GM23338 (cell line): ENCODE measurements at regions not wholly inside any gene's neighbourhood (a gene's known extent, or its start where the extent isn't known, plus 50 kb on each side); places are given as distances from the start of the nearest gene placed in this dataset.

Experiments
- CREB1 ChIP-seq: fragments of 250-450 bp; sonication (Bioruptor Pico); IDR thresholded peaks from 2 replicates; pipeline ENCODE4 v1.5.0; 2020; ENCODE audit warnings: low read depth, mild to moderate bottlenecking, moderate library complexity
- ETS1 ChIP-seq: IDR thresholded peaks from 2 replicates; pipeline ENCODE4 v1.6.1; 2016; ENCODE audit warnings: antibody characterized with exemption
- EZH2 ChIP-seq: fragments of 200-600 bp; sonication (generic); IDR thresholded peaks from one replicate; pipeline ENCODE4 v1.8.0; 2017; ENCODE audit warnings: antibody characterized with exemption, mild to moderate bottlenecking, low read depth; ENCODE audit not compliant: unreplicated experiment
- EZH2phosphoT487 ChIP-seq: fragments of 200-600 bp; sonication (generic); IDR thresholded peaks from one replicate; pipeline ENCODE4 v1.8.1; 2018; ENCODE audit warnings: antibody characterized with exemption; ENCODE audit not compliant: unreplicated experiment
- JUNB ChIP-seq: IDR thresholded peaks from one replicate; pipeline ENCODE4 v1.6.1; 2016; ENCODE audit warnings: antibody characterized with exemption; ENCODE audit not compliant: unreplicated experiment
- NANOG ChIP-seq: IDR thresholded peaks from 2 replicates; pipeline ENCODE4 v1.6.1; 2016; ENCODE audit warnings: antibody characterized with exemption, borderline replicate concordance
- POLR2AphosphoS5 ChIP-seq: IDR thresholded peaks from 2 replicates; pipeline ENCODE4 v1.6.1; 2016; ENCODE audit warnings: antibody characterized with exemption, low read depth
- STAT1 ChIP-seq: IDR thresholded peaks from one replicate; pipeline ENCODE4 v1.6.1; 2016; ENCODE audit warnings: antibody characterized with exemption; ENCODE audit not compliant: unreplicated experiment
- ZNF114 ChIP-seq: fragments of 250-450 bp; sonication (Bioruptor Pico); IDR thresholded peaks from 2 replicates; pipeline ENCODE4 v1.5.0; 2020; ENCODE audit warnings: mild to moderate bottlenecking, moderate library complexity
- TF ChIP-seq, protein P1 (sequence below), 2 experiments: fragments of 200-600 bp in 1 of 2; sonication (generic) in 1 of 2; conservative IDR thresholded peaks; 2 replicates each; pipeline versions ENCODE4 v1.5.1 to v1.6.1; 2016 to 2017; ENCODE audit warnings: antibody characterized with exemption in 2 of 2, low read depth in 2 of 2, mild to moderate bottlenecking in 2 of 2, moderate library complexity in 1 of 2
- TF ChIP-seq, protein P2 (sequence below): fragments of 250-450 bp; sonication (Bioruptor Pico); IDR thresholded peaks from 2 replicates; pipeline ENCODE4 v1.5.0; 2020; ENCODE audit warnings: mild to moderate bottlenecking, moderate library complexity
- TF ChIP-seq, protein P3 (sequence below): IDR thresholded peaks from one replicate; pipeline ENCODE4 v1.6.1; 2018; ENCODE audit warnings: antibody characterized with exemption; ENCODE audit not compliant: unreplicated experiment

- TF ChIP-seq, protein P1, sequence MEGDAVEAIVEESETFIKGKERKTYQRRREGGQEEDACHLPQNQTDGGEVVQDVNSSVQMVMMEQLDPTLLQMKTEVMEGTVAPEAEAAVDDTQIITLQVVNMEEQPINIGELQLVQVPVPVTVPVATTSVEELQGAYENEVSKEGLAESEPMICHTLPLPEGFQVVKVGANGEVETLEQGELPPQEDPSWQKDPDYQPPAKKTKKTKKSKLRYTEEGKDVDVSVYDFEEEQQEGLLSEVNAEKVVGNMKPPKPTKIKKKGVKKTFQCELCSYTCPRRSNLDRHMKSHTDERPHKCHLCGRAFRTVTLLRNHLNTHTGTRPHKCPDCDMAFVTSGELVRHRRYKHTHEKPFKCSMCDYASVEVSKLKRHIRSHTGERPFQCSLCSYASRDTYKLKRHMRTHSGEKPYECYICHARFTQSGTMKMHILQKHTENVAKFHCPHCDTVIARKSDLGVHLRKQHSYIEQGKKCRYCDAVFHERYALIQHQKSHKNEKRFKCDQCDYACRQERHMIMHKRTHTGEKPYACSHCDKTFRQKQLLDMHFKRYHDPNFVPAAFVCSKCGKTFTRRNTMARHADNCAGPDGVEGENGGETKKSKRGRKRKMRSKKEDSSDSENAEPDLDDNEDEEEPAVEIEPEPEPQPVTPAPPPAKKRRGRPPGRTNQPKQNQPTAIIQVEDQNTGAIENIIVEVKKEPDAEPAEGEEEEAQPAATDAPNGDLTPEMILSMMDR (conservative IDR thresholded peaks at IDR 0.05; ENCODE audit: low read depth in 2 of 2) = no peak
- no peak for TF ChIP-seq EZH2phosphoT487
- no peak for TF ChIP-seq EZH2
- TF ChIP-seq, protein P2, sequence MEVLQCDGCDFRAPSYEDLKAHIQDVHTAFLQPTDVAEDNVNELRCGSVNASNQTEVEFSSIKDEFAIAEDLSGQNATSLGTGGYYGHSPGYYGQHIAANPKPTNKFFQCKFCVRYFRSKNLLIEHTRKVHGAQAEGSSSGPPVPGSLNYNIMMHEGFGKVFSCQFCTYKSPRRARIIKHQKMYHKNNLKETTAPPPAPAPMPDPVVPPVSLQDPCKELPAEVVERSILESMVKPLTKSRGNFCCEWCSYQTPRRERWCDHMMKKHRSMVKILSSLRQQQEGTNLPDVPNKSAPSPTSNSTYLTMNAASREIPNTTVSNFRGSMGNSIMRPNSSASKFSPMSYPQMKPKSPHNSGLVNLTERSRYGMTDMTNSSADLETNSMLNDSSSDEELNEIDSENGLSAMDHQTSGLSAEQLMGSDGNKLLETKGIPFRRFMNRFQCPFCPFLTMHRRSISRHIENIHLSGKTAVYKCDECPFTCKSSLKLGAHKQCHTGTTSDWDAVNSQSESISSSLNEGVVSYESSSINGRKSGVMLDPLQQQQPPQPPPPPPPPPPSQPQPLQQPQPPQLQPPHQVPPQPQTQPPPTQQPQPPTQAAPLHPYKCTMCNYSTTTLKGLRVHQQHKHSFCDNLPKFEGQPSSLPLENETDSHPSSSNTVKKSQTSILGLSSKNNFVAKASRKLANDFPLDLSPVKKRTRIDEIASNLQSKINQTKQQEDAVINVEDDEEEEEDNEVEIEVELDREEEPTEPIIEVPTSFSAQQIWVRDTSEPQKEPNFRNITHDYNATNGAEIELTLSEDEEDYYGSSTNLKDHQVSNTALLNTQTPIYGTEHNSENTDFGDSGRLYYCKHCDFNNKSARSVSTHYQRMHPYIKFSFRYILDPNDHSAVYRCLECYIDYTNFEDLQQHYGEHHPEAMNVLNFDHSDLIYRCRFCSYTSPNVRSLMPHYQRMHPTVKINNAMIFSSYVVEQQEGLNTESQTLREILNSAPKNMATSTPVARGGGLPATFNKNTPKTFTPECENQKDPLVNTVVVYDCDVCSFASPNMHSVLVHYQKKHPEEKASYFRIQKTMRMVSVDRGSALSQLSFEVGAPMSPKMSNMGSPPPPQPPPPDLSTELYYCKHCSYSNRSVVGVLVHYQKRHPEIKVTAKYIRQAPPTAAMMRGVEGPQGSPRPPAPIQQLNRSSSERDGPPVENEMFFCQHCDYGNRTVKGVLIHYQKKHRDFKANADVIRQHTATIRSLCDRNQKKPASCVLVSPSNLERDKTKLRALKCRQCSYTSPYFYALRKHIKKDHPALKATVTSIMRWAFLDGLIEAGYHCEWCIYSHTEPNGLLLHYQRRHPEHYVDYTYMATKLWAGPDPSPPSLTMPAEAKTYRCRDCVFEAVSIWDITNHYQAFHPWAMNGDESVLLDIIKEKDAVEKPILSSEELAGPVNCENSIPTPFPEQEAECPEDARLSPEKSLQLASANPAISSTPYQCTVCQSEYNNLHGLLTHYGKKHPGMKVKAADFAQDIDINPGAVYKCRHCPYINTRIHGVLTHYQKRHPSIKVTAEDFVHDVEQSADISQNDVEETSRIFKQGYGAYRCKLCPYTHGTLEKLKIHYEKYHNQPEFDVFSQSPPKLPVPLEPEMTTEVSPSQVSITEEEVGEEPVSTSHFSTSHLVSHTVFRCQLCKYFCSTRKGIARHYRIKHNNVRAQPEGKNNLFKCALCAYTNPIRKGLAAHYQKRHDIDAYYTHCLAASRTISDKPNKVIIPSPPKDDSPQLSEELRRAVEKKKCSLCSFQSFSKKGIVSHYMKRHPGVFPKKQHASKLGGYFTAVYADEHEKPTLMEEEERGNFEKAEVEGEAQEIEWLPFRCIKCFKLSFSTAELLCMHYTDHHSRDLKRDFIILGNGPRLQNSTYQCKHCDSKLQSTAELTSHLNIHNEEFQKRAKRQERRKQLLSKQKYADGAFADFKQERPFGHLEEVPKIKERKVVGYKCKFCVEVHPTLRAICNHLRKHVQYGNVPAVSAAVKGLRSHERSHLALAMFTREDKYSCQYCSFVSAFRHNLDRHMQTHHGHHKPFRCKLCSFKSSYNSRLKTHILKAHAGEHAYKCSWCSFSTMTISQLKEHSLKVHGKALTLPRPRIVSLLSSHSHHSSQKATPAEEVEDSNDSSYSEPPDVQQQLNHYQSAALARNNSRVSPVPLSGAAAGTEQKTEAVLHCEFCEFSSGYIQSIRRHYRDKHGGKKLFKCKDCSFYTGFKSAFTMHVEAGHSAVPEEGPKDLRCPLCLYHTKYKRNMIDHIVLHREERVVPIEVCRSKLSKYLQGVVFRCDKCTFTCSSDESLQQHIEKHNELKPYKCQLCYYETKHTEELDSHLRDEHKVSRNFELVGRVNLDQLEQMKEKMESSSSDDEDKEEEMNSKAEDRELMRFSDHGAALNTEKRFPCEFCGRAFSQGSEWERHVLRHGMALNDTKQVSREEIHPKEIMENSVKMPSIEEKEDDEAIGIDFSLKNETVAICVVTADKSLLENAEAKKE (CRISPR knock-in tag) = no peak
- TF ChIP-seq, protein P3, sequence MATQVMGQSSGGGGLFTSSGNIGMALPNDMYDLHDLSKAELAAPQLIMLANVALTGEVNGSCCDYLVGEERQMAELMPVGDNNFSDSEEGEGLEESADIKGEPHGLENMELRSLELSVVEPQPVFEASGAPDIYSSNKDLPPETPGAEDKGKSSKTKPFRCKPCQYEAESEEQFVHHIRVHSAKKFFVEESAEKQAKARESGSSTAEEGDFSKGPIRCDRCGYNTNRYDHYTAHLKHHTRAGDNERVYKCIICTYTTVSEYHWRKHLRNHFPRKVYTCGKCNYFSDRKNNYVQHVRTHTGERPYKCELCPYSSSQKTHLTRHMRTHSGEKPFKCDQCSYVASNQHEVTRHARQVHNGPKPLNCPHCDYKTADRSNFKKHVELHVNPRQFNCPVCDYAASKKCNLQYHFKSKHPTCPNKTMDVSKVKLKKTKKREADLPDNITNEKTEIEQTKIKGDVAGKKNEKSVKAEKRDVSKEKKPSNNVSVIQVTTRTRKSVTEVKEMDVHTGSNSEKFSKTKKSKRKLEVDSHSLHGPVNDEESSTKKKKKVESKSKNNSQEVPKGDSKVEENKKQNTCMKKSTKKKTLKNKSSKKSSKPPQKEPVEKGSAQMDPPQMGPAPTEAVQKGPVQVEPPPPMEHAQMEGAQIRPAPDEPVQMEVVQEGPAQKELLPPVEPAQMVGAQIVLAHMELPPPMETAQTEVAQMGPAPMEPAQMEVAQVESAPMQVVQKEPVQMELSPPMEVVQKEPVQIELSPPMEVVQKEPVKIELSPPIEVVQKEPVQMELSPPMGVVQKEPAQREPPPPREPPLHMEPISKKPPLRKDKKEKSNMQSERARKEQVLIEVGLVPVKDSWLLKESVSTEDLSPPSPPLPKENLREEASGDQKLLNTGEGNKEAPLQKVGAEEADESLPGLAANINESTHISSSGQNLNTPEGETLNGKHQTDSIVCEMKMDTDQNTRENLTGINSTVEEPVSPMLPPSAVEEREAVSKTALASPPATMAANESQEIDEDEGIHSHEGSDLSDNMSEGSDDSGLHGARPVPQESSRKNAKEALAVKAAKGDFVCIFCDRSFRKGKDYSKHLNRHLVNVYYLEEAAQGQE = no peak
- no peak for TF ChIP-seq ZNF114 (CRISPR knock-in tag)
- TF ChIP-seq POLR2AphosphoS5 = no peak
- TF ChIP-seq CREB1 (CRISPR knock-in tag) = no peak
- no peak for TF ChIP-seq NANOG
- TF ChIP-seq ETS1 = no peak
- TF ChIP-seq STAT1 = no peak
- TF ChIP-seq JUNB = no peak
Observed at GRCh38 chr5:72035831-72036230, 71.4 kb upstream of the MAP1B start.
